GM19351 (cell line): ENCODE measurements at regions not wholly inside any gene's neighbourhood (a gene's known extent, or its start where the extent isn't known, plus 50 kb on each side); places are given as distances from the start of the nearest gene placed in this dataset.
"Not testable (repeated sequence)": the region's sequence is repeated elsewhere in the genome, so short reads cannot be mapped to it uniquely, and the experiment has no call there.

Experiments
- ATAC-seq: cut with Tn5 transposase; IDR thresholded peaks from one replicate; pipeline ENCODE4 v1.9.1; 2021; ENCODE audit warnings: mild to moderate bottlenecking, moderate library complexity; ENCODE audit not compliant: unreplicated experiment

DNA sequence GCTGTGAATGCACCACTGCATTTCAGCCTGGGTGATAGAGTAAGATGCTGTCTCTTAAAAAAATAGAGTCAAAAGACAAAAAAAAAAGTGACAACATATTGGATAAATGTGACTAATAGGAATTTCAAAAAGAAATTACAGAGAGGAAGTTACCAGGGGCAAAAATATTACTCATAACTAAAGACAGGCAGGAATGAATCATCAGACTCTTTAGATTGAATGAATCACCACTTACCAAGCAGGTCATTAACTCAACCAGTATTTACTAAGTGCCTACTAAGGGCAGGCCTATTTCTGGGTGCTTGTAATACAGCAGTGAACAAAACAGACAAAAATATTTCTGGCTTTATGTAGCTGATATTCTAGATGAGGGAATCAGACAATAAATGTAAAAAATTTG is 301.3 kb downstream of the UBE2NL start:
- peak; percentile 79 for ATAC-seq

DNA sequence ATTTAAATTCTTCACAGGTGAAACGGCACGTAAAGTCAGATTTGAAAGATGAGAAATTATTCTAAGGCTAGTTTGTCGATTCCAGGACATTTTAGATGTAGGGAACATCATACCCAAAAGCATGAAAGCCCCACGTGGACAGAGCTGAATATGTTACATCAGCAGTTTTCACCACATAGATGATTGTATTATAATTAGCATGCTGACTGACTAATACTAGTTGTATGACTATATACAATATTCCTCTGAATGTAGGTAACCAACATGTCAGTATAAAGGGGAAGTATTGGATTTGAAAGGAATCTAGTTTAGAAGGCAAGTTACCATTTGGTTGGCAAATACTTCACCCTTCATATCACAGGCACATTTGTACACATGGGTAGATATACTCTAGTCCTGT is 304.6 kb downstream of the UBE2NL start:
- ATAC-seq = not testable (repeated sequence)

DNA sequence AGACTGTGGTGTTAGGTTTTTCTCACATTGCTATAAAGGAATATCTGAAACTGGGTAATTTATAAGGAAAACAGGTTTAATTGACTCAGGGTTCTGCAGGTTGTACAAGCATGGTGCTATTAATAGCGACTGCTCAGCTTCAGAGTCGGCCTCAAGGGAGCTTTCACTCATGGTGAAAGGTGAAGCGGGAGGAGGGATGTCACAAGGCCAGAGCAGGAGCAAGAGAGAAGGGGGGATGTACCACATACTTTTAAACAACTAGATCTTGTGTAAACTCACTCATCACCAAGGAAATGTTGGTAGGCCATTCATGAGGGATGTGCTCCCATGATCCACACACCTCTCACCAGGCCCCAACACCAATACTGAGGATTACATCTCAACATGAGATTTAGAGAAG is 313.2 kb downstream of the UBE2NL start:
- not testable (repeated sequence) for ATAC-seq

DNA sequence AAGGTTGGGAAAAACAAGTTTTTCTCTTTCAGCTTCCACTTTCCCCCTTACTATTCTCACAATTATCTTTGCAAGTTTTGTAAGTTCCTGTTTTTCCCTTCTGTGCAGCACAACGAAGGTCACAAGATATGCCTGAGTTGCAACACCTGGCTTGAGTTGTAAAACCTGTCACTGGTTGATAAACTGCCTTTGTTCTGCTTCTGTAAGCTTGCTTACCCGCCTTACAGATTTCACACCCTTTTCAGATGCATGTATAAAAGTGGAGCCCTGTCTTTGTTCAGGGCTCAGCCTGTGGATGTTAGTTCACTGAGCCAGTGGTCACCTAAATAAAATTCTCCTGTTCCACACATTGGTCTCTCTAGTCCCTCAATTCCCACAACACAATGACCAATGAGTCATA is 318.9 kb downstream of the UBE2NL start:
- peak; percentile 53 for ATAC-seq

DNA sequence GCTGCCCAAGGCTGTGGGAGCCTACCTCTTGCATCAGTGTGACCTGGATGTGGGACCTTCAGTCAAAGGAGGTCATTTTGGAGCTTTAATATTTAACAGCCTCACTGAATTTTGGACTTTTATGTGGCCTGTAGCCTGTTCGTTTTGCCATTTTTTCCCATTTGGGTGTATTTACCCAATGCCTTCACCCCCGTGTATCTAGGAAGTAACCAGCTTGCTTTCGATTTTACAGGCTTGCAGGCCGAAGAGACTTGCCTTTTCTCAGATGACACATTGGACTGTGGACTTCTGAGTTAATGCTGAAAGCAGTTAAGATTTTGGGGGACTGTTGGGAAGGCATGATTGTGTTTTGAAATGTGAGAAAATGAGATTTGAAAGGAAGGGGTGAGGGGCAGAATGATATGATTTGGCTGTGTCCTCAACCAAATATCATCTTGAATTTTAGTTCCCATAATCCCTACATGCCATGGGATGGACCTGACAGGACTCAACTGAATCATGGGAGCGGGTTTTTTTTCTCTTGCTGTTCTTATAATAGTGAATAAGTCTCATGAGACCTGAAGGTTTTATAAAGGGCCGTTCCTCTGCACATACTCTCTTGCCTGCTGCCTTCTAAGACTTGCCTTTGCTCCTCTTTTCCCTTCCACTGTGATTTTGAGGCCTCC is 324.6 kb downstream of the UBE2NL start:
- not testable (repeated sequence) for ATAC-seq

- ATAC-seq = no peak
Observed at GRCh38 chrX:144214651-144215050, 330.8 kb downstream of the UBE2NL start.

GRCh38 chrX:144219035-144219434 is 335.2 kb downstream of the UBE2NL start:
- ATAC-seq = no peak

DNA sequence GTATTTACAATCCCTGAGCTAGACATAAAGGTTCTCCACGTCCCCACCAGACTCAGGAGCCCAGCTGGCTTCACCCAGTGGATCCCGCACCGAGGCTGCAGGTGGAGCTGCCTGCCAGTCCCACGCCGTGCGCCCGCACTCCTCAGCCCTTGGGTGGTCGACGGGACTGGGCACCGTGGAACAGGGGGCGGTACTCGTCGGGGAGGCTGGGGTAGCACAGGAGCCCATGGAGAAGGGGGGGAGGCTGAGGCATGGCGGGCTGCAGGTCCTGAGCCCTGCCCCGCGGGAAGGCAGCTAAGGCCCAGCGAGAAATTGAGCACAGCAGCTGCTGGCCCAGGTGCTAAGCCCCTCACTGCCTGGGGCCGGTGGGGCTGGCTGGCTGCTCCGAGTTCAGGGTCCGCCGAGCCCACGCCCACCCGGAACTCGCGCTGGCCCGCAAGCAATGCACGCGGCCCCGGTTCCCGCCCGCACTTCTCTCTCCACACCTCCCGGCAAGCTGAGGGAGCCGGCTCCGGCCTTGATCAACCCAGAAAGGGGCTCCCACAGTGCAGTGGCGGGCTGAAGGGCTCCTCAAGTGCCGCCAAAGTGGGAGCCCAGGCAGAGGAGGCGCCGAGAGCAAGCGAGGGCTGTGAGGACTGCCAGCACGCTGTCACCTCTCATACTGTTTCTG is 347.4 kb downstream of the UBE2NL start:
- ATAC-seq = not testable (repeated sequence)

- ATAC-seq = no peak
Observed at GRCh38 chrX:144253356-144253755, 369.5 kb downstream of the UBE2NL start.

DNA sequence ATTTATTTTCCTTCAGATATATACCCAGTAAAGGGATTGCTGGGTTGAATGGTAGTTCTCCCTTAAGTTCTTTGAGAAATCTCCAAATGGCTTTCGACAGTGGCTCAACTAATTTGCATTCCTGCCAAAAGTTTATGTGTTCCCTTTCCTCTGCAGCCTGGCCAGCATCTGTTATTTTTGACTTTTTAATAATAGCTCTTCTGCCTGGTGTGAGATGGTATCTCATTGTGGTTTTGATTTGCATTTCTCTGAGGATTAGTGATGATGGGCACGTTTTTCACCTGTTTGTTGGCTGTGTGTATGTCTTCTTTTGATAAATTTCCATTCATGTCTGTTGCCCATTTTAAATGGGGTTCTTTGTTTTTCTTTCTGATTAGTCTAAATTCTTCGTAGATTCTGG is 375.2 kb downstream of the UBE2NL start:
- no peak for ATAC-seq

DNA sequence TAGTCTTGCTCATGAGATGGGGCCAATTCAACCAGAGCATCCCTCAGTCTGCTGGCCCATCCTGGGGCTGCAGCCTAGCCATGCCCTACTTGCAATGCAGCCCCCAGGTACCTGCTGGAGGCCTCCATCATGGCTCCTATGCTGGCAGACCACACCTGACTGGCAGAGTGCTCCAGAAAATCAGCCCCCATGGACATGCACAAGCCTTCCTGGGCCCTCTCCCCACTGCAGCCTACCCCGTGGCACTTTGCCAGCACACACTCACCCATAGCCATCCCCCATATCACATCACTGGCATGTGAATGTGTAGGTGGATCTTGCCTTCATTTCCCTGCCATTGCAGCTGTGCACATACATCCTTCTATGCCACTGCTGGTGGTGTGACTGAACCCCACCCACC is 381.8 kb downstream of the UBE2NL start:
- no peak for ATAC-seq

GRCh38 chrX:144275367-144275766 is 391.5 kb downstream of the UBE2NL start:
- ATAC-seq = no peak

DNA sequence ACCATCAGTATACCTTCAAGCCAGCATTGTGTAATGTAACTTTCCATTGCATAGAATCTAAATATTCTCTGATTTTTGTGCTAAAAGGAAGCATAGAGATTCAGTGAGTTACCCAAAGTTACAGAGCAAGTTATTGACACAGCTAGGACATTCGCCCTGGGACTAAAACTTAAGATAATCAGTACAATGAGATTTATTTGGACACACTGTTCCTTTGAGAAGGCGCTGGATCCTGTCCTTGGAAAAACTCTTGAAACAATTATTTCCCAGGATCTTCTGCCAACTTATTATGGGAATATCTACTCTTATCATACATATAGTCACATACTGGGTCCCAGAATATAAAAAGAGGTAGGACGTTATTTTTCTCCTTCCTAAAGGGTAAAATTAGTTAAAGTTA is 392.0 kb downstream of the UBE2NL start:
- ATAC-seq = no peak

DNA sequence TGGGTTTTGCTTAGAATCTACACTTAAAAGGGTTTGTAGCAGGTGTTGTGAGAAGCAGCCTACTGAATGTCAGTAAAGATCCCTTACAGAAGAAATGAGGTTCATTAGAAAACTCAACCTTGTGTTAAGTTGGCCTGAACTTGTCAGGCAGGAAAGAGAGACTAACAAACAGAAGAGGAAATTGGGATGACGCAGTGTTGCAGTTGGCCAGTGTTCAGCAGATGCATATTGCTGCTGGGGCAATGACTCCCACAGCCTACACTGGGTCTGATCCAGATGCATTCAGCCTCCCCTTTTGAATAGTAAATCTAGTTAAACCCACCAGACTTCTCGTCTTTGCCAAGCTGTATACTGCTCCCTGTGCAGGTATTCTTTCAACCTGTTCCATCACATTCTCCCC is 409.4 kb downstream of the UBE2NL start:
- no peak for ATAC-seq

DNA sequence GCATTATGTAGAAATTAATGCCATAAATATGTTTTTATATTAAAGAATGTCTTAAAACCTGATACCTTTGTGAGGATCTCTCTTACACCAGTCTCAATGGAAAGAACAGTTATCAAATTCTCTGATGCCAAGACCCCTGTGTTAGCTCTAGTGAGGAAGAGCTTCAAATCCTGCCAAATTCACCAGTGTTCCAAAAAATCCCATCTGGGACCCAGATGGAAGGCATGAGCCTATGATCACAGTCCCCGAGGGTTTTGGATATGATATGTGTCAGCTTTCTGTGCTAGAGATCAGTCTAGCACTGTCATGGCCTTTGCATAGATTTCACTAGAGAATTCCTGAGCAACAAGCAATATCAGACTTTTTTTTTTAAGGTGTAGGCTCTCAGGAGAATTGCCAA is 412.1 kb downstream of the UBE2NL start:
- ATAC-seq = no peak

DNA sequence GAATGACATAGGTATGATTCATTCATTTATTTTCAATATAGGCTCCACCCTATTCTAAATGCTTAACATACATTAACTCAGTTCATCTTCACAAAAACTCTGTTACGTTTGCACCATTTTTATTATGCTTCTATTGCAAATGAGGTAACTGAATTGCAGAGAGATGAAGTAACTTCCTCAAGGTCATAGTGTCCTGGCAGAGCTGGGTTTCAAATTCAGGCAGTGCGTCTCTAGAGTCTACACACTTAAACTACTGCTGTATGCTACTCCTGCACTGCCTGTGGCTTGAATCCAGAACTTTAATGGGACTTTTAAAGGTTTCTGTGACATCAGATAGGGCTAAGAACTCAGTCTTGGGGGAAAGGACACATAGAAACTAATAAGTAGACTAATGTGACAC is 413.4 kb downstream of the UBE2NL start:
- no peak for ATAC-seq

DNA sequence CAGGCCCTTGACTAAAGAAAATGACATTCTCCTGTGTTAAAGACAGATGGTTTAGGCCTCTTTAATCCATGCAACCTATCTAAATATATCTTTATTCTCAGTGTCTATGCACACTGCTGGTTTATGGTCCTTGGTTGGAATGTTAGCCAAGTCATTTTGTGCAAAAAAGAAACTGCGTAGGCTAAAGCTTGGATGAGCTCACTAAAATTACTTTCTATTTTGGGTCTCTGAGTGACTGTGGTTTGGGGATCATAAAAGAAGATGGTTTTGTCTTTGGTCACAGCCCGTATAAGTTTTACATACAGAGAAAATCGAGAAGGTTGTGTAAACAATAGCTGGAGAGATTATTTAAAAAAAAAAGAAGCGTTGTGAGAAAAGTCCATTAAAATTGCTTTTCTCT is 443.6 kb downstream of the UBE2NL start:
- no peak for ATAC-seq

GRCh38 chrX:144333429-144333828 is 449.6 kb downstream of the UBE2NL start:
- no peak for ATAC-seq

- ATAC-seq = no peak
Observed at GRCh38 chrX:144334577-144334976, 450.7 kb downstream of the UBE2NL start.

DNA sequence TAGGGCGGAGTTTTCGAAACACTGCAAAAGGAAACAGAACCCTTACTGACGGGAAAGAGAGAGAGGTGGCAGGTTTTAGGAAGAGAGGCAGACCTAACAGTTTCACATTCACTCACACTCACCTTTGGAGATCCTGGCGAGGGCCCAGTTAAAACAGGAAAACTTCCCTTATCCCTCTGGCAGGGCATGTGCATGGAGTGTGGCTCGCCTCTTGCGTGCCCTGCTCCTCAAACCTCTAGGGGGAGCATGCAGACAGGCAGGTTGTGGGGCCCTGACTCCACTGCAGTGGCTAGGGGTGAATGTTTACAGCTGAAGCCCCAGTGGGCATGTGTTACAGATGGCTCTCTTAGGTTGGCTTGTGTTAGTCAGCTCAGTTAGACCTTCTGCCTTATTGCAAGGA is 451.5 kb downstream of the UBE2NL start:
- ATAC-seq = no peak

GRCh38 chrX:144379156-144379555 is 495.3 kb downstream of the UBE2NL start:
- no peak for ATAC-seq

DNA sequence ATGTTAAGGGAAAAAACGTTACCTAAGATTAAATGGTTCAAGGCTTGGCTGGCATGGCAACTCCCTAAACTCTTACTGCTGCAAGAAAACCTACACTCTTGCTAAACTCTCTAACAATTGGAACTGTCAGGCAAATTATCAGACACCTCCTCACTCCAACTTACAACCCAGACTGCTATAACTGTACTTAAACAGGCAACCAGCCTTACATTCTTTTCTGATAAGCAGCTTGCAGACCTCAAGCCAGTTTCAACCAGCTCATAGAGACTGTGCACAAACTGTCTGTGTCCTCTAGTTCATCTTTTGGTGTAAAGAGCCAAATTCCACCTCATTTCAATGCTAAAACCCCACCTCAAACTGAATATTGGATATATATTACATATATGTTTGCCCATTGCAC is 504.9 kb downstream of the UBE2NL start:
- no peak for ATAC-seq
